NCI-H1092 treated with DMSO at 0.1 percent for 48 hours (cell line): ENCODE measurements at regions not wholly inside any gene's neighbourhood (a gene's known extent, or its start where the extent isn't known, plus 50 kb on each side); places are given as distances from the start of the nearest gene placed in this dataset.
"Not testable (repeated sequence)": the region's sequence is repeated elsewhere in the genome, so short reads cannot be mapped to it uniquely, and the experiment has no call there.

Source experiments
- DNase-seq: peaks from one replicate; lab custom pipeline; 2025; lab: John Stamatoyannopoulos, UW

DNA sequence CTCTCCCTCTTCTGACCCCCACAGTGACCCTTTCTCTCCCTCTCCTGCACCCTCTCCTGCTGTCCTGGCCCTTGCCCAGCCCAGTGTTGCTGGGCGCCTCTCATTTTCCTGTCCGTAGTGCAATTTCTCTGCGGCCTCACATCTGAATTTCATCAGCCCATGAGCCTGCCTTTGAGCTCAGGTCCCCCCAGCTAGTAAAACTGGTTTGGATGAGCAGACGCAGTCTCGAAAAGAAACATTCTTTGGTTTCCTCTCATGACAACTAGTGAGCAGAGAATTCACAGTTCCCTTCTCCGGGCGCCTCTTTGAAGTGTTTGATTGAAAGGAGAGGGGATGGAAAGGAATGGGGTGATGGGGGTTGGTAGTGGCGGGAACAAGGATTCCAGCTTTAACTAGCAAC, 126.0 kb upstream of the CADM1 start:
- DNase-seq: no peak

DNA sequence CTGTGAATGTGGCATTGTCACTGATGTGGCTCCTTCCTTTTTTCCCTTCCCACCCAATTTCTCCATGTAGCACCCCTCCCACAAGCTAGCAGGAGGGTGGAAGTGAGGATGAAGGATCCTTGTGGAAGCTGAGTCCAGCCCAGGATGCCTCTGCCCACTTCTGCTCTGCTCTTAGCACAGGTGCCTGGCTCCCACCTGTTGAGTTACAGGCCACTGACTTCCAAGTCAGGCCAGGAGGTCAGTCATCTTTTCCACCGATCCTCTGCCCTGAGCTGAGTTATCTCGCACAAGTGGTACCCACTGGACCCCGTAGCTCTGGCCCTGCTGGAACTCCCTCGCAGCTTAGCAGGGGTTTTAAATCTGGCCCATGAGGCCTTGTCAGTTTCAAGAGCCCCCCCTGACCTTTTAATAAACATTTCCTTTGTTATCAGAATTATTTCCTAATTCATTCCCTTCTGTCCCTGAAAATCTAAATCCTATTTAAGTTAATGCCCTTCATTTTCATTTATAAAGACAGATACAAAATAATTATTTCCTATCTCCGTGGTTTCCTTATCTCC, 125.3 kb upstream of the CADM1 start:
- no peak for DNase-seq

DNA sequence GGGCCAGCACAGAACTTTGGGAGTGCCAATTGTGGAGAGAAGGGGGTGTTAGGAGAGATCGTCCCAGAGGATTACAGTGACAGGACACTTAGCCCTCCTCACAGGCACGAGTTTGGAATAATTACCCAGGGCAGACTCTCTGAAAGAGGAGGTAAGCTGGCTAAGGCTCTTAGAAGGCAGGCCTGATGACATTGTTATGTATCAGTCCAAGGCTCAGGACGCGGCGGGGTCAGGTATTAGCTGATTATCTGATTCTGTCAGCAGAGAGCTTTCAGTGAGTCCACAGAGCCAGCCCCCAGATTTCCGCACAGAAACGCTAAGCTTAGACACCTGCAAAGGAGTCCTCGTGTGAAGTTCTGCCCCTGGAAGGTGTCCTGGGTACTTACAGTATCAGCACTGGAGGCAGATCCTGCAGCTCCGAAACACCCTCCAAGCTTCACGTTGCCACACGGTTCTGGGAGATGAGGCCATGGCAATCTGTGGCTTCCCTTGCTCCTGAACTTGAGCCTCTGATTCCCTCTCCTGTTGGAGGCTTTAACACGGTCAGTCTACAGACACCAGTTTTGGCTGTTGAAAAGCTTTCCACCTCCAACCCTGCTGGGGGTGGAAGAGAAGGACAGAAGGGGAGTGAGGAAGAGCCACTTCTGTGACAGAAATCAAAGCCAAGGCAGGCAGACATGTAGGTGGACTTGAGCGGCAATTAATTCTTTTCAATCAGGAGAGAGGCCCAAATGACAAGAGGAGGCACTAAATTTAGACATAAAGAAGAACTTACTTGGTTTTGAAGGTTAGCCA, 123.6 kb upstream of the CADM1 start:
- DNase-seq: no peak

DNA sequence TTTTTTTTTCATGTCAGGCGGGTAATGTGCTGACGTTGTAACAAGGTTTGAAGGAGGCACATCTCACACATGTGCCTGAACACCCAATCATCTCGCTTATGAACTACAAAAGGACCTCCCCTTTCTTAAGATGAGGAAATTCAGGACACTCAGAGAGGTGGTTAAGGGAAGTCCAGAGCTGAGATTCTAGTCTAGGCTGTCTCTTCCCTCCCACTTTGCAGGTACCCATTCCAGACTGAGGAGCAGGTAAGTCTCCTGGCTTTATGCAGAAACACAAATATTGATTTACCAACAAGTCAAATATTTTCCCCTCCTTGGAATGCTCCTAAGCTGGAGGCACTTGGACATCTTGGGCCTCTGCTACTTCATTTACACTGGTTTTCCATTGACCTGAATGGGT, 122.9 kb upstream of the CADM1 start:
- DNase-seq: no peak

DNA sequence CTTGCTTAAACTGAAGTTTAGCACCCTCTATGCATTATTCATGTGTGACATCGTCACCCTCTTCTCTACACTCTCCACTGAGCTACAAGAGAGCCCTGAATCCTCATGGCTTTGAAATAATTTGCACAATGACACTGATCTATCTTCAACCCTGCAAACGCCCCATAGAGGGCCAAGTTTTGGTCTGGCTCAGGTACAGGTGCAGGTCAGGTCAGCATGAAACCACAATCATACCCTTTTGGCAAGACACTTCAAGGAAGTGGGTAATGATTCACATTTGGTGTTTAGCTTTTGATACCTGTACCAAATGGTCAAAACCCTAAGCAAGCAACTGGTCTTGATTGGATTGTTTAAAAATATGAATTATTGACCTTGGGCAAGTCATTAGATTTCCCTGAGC, 122.2 kb upstream of the CADM1 start:
- no peak for DNase-seq

DNA sequence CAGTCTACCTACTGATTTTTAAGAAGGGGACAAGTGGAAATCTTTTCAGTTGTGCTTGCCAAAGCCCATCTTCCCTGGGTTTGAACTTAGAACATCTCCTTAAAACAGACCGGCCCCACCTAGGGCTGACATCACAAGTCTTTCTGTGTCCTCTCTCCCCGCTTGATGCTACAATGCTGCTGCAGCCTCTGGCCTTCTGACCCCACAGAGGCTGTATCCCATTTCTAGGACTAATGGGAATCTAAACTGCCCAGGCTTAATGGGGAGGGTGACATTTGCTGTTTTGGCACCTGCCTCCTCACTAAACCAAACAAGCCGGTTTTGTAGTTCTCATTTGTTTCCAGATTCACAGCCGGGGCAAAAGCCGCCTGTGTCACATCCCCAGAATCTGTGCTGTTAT, 121.3 kb upstream of the CADM1 start:
- DNase-seq: no peak

DNA sequence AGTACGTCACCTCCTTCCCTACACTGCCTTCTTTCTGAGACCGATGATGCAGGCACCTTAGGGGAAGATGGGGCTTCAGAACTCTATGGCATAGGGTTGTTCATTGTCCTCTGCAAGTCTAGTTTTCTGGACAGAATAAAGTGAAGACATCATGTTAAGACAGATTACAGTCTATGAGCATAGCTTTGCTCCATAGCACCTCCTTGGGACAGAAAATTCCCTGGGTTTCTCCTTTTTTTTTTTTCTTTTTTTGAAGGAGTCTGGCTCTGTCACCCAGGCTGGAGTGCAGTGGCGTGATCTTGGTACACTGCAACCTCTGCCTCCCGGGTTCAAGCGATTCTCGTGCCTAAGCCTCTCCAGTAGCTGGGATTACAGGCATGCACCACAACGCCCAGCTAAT, 119.8 kb upstream of the CADM1 start:
- no peak for DNase-seq

DNA sequence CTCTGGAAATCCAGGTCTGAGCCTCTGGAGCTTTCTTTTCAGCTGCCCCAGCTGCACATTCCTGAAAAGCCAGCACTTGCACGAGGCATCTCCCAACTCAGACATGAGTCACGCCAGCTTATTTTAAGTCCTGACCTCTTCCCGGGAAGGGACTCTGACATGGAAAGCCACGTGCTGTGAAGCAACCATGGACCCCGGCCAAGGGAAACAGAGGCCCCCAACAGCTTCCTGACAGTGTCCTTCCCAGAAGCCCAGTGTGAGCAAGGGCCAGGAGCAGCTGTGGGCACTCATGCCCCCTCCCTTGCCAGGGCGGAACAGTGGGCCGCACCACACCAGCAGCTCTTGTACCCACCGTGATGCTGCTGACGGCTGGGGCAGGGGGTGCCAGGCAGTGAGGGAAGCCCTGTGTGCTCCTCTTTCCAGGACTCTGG, 118.8 kb upstream of the CADM1 start:
- DNase-seq: no peak

DNA sequence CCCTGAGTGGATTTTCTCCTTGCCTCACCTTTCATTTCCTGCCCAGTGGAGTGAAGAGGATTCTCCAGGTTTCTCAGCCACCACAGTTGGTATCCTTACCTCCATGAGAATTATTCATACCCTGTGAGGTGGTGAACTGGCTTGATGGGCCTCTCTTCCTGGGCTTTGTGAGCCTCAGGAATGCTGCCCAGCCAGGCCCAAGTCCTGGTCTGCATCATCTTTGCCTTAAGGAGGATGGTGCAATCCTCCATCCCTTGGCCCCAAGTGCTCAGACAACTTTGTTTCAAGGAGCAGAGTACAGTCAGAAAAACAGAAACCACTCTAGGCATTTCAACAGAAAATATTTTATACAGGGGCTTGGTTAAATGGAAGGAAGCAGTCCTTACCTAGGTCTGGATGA, 114.2 kb upstream of the CADM1 start:
- DNase-seq: no peak

DNA sequence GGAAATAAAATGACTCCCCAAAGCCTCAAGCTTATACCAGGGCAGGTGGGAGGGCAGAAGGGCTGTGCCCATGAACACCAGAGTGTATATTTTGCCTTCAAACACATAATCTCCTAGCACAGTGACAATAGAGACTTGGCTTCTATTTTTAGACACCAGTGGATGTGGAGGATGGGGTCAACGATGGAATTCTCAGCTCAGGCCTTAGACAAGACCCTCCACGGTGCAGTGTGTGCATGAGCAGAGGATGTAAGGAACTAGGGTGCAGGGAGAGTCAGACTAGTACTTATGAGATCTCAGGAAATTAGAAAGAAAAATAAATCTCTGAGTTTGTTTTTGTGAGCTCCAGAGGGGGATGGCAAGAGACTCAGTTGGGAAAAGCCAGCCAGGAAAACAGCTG, 113.6 kb upstream of the CADM1 start:
- no peak for DNase-seq

DNA sequence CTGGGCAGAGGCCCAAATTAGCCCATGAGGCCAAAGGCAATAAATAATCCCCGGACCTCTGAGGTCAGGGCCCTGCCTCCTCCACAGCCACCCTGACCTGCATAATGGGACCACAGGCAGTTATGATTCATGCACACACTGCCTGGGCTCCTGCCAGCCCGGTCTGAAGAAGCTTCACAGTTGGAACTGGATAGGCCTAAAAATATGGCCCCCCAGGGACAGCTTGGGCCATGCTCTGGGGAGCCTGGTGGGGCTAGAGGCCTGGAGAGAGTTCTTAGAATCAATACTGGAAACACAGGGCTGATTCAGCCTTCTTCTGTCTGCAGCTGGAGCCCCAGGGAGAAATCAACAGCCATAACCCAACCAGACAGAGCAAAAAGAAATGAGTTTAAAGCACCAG, 112.8 kb upstream of the CADM1 start:
- DNase-seq: no peak

DNA sequence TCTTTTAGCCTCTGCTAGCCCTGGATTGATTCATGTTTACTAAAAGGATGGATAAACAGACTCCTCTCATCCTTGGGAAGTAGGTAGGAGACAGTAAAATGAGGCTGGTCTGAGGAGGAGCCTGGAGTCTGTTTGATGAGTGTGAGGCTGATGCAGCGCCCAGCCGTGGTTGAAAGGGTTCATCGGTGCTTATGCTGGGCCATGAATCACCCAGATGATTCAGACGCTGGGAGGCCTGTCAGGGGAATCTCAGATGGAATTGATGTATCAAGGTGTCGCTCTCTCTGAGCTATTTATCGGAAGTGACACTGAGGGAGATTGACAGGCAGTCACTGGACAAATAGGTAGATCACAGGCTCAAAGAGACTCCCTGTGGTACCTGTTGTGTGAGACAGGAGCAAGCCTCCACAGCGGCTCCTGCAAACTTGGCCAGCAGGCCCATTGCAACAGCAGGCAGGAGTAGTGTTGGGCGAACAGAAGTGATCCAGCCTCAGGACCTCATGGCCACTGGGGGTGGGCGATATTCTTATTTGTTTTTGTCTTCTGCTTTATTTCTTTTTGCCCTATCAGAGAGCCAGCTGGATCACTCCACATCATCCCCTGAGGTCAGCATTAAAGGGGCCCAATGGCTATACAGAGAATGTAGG, 109.9 kb upstream of the CADM1 start:
- DNase-seq: no peak

DNA sequence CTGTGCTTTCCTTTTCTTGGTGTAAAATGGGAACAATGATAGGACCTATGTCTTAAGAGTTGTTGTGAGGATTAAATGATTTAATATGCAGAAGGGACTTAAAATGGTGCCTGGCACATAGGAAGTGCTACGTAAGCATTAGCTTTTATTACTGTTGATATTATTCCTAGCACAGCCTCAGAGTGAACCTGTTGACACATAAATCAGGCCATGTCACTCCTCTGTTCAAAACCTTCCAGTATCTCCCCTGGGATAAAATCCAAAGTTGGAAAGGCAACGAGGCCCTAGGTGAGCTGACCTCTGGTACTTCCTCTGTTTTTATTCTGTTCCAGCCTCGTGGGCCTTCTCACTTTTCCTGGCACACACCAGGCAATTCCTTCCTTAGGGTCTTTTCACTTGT, 108.8 kb upstream of the CADM1 start:
- DNase-seq: no peak

DNA sequence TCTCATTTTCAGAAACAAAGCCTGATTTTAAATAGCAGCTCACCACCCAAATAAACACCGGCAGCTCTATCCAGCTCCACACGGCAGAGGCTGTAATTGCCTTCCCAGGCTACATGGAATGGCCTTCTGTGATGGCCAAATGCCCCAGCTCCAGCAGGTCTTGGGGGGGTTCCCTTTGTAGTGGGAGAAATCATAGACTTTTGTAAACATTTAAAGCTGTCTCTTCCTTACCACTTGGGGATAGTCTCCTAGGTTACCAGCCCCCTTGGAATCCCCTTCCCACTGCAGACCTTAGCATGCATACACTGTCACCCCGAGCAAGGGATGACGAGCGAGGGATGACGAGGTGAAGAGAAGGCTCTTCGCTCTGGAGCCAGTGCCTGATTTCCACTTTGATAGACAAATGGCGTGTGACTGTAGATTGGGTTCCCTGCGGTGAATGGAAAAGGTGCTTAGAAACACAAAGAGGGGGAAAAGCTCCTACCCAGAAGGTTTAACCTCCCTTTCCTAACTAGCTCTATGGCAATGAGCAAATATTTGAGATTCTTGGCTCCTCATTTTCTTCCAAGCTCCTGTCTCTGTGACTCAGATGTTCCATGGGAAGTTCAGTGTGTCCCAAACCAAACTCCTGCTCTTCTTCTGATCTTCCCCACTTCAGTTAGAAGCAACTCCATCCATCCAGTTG, 108.0 kb upstream of the CADM1 start:
- DNase-seq: no peak

DNA sequence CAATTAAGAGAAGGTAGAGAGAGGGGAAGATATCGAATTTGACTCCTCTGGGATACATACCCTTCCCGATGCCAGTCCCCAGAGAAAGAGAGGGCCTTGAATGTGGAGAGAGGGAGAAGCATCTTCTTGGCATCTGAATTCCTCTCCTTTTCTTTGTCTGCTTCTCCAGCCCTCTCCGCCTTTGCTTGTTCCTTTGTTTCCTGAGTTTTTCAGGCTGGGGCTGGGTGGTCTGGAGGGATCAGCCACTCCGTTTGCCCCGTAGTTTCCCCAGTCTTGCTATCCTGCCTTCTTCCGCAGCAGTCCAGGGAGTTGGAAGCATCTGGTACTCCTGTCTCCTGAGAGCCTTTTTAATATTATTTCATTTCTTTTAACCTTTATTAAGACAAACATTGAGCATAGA, 107.1 kb upstream of the CADM1 start:
- no peak for DNase-seq

DNA sequence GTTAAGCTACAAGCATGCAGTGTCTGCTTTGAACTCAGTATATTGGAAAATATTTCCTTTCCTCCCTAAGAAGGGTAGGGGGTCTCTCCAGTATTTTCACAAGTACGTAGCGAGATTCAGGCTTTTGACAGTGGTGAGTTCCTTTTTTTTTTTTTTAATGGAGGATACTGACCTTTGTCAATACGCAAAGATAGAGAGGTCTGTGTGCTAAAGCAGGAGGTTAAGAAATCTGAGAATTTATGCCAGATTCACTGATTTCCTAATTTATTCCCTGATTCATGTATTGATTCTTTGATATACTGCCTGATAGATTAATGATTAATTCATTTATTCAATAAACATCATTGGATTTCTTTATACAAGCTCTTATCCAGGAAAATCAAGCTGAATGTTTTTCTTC, 106.7 kb upstream of the CADM1 start:
- DNase-seq: no peak

DNA sequence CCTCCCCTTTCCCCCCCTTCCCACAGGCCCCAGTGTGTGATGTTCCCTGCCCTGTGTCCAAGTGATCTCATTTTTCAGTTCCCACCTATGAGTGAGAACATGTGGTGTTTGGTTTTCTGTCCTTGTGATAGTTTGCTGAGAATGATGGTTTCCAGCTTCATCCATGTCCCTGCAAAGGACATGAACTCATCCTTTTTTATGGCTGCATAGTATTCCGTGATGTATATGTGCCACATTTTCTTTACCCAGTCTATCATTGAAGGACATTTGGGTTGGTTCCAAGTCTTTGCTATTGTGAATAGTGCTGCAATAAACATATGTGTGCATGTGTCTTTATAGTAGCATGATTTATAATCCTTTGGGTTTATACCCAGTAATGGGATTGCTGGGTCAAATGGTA, 106.0 kb upstream of the CADM1 start:
- DNase-seq: not testable (repeated sequence)

DNA sequence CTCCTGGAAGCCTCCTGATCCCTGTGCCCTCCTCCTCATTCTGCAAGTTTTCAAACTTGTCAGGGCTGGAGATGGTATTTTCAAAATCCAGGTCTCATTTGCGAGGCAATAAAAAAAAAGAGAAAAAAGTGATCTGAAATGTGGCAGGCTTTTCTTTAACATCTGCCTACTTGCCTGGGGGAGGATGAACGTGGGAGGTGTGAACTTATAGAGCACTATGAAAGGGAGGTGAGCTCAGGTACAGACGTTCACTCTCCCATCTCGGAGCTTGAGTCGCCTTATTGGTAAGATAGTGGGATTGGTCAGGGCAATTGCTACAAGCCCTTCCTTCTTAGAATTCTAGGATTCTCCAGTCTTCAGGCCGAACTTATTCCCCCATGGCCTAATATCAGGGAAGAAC, 104.8 kb upstream of the CADM1 start:
- DNase-seq: no peak

DNA sequence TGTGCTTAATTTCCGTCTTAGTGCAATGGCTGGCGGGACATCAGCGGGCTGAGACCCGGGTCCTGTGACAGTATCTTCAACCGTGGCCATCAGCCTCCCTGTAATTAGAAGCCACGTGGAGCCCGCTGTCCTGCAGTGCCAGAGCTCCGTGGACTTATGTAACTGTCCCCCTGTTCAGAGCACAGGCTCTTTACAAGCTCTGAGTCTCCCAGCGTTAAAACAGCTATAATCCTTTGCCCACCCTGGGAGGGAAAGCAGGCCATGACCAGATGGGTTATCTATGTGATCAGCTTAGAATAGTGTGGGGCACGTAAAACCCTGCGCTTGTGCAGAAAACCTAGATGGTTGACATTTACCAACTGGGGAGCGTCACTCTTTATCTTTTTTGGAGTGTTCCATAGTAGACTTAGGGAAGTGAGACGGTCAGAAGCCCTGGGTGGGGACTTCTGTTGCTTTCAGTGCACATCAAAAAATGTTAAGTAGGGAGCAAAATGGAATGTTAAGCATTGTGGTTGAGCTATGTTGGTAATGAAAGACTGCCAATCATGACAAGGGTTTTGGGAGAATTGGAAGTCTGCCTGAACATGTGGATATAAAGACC, 103.5 kb upstream of the CADM1 start:
- peak; percentile 22 for DNase-seq

DNA sequence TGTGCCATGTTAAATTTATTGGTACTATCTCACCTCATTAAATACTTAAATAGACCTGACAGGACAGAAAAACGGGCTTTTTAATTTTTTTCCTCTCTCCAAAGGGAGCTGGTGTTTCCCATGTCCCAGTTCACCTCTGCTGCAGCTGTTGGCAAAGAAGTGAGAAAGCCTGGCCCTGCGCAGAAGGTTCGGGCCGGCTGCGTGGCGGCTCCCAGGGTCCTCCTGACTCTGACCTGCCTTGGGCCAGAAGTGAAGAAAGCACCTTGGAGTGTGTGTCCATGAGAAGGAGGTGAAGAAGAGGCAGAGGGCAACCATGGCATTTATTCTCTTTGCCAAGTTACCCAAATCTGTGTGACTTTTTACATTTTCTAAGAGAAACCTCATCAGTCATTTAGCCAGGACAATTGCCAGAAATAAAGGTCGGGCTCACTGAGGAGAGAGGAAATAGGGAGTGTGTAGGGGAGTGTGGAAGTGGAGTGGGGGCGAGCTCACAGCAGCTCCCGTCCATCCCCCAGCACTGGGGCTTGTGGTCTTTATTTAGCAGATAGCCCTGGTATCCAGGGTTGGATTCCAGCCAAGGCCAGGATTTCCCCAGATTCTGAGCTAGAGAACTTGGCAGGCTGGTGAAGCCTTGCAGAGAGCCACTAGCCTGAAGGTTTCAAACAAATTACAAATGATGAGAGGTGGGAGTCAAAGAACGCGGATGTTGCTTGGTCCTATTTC, 102.4 kb upstream of the CADM1 start:
- DNase-seq: peak; percentile 18

DNA sequence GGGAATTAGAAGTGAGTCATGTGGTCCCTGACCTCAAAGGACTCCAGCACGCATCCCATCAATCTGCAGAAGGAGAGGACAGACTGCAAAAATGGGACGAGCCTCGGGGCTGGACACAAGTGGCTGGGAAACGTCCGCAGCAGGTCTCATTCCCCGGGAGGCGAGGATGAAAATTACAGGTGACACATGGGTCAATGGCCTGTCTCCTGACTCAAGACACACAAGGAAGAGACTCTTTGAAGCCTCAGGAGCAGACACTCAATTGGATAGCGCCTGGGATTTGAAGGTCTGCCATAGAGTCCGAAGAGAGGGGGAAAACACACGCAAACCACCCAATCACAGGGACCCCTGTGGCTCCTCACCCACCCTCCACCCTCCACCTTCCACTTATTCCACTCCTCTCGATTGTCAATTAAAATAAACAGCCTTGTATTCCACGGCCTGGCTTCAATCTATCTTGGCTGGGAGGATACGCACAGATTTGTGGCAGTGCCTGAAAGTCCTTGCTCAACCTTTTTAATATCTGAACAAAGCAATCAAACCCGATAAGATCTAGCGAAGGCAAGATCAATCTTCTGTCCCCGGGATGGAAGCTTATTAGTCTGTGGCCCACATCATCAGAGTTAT, 101.8 kb upstream of the CADM1 start:
- DNase-seq: no peak
